PC-9 (cell line): ENCODE measurements at regions not wholly inside any gene's neighbourhood (a gene's known extent, or its start where the extent isn't known, plus 50 kb on each side); places are given as distances from the start of the nearest gene placed in this dataset.

ENCODE experiments used
- BruUV-seq: library from RNA; stranded (reverse); fragments of 400-500 nt; replicated peaks from 2 replicates; lab custom pipeline; 2021; lab: Mats Ljungman, UMichigan
- CTCF ChIA-PET: fragments of 300-600 bp; sonication (Branson Sonifier 250); formaldehyde crosslinking; loops from one replicate; lab custom pipeline; 2022; ENCODE audit warnings: antibody characterized with exemption; lab: Charles Lee
- POLR2A ChIA-PET: fragments of 300-600 bp; sonication (Branson Sonifier 250); formaldehyde crosslinking; loops from one replicate; lab custom pipeline; 2022; ENCODE audit warnings: antibody characterized with exemption; ENCODE audit not compliant: unreplicated experiment; lab: Charles Lee
- DNase-seq, 2 experiments: peaks; one replicate each; pipeline versions ENCODE4 v3.0.0 to v3.0.0-alpha.2; 2015 to 2022; ENCODE audit warnings: mixed read lengths in 1 of 2
- H2AFZ ChIP-seq: fragments of 200-600 bp; sonication (generic); 2 replicates; pipeline ENCODE4 v1.8.1; 2017; ENCODE audit warnings: antibody characterized with exemption
- H3F3A ChIP-seq: fragments of 200-600 bp; sonication (generic); 2 replicates; pipeline ENCODE4 v1.8.1; 2017; ENCODE audit warnings: antibody characterized with exemption, mild to moderate bottlenecking, low read depth; ENCODE audit not compliant: insufficient read depth
- H3K27ac ChIP-seq: fragments of 200-600 bp; sonication (generic); 2 replicates; pipeline ENCODE4 v1.6.1; 2016; ENCODE audit warnings: mixed run types
- H3K27me3 ChIP-seq: fragments of 200-600 bp; sonication (generic); 2 replicates; pipeline ENCODE4 v1.6.1; 2016; ENCODE audit warnings: low read depth, mixed run types; ENCODE audit not compliant: insufficient read depth
- H3K36me3 ChIP-seq: fragments of 200-600 bp; sonication (generic); 2 replicates; pipeline ENCODE4 v1.6.1; 2016; ENCODE audit warnings: low read depth, mixed run types
- H3K4me1 ChIP-seq: fragments of 200-600 bp; sonication (generic); replicated peaks from 2 replicates; pipeline ENCODE4 v1.6.1; 2016; ENCODE audit warnings: mixed run types; ENCODE audit not compliant: insufficient read depth
- H3K4me2 ChIP-seq: fragments of 200-600 bp; sonication (generic); 2 replicates; pipeline ENCODE4 v1.6.1; 2017; ENCODE audit warnings: mixed run types
- H3K4me3 ChIP-seq: fragments of 200-600 bp; sonication (generic); 2 replicates; pipeline ENCODE4 v1.6.1; 2016; ENCODE audit warnings: mixed run types
- H3K79me2 ChIP-seq: fragments of 200-600 bp; sonication (generic); 2 replicates; pipeline ENCODE4 v1.6.1; 2017; ENCODE audit warnings: low read depth, mixed run types
- H3K9me2 ChIP-seq: fragments of 200-600 bp; sonication (generic); 2 replicates; pipeline ENCODE4 v1.8.1; 2017; ENCODE audit warnings: mild to moderate bottlenecking; ENCODE audit not compliant: insufficient read depth
- H3K9me3 ChIP-seq: fragments of 200-600 bp; sonication (generic); 2 replicates; pipeline ENCODE4 v1.8.1; 2016; ENCODE audit warnings: low read depth; ENCODE audit not compliant: insufficient read depth
- H4K20me1 ChIP-seq: fragments of 200-600 bp; sonication (generic); 2 replicates; pipeline ENCODE4 v1.8.1; 2017; ENCODE audit not compliant: insufficient read depth
- CTCF ChIP-seq: fragments of 200-600 bp; sonication (generic); conservative IDR thresholded peaks from 2 replicates; pipeline ENCODE4 v1.6.1; 2017; ENCODE audit warnings: mixed run types, antibody characterized with exemption, mild to moderate bottlenecking, moderate library complexity
- EZH2 ChIP-seq: fragments of 200-600 bp; sonication (generic); IDR thresholded peaks from 2 replicates; pipeline ENCODE4 v1.8.0; 2017; ENCODE audit warnings: antibody characterized with exemption, low read depth
- intact Hi-C: fragments of 100-400 bp; cut with micrococcal nuclease; formaldehyde crosslinking; loops from one replicate; pipeline ENCODE4 v1.10.0; 2022; ENCODE audit not compliant: unreplicated experiment

DNA sequence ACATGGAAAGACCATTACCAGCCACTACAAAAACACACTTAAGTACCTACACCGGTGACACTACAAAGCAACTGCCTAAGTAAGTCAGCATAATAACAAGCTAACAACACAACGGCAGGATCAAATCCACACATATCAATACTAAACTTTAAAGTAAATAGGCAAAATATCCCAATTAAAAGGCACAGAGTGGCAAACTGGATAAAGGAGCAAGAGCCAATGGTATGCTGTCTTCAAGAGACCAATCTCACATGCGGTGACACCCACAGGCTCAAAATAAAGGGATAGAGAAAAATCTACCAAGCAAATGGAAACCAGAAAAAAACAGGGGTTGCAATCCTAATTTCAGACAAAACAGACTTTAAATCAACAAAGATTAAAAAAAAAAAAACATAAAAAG lies 261.5 kb upstream of the TENM4 start:
- Histone ChIP-seq H3F3A (no peaks in the 10 kb centered on the region), H4K20me1 (no peaks in the 10 kb centered on the region), H3K27ac (no peak overlapping the region), H3K4me1 (no peaks in the 10 kb centered on the region), H3K9me3 (0 out of 2 replicates have a peak, but pooled peaks cover 9% of the 10 kb centered on the region), H3K4me3 (no peak overlapping the region), H3K9me2 (no peaks in the 10 kb centered on the region), H3K27me3 (no peaks in the 10 kb centered on the region), H3K36me3 (no peaks in the 10 kb centered on the region), H3K4me2 (no peak overlapping the region), H2AFZ (no peak overlapping the region), H3K79me2 (no peaks in the 10 kb centered on the region)
- BruUV-seq = no TSS peak
- no peak for DNase-seq
- ChIA-PET POLR2A (no interaction called here), CTCF (no interaction called here)
- TF ChIP-seq CTCF (no peak), EZH2 (no peak)
- intact Hi-C loops = no loop called here

DNA sequence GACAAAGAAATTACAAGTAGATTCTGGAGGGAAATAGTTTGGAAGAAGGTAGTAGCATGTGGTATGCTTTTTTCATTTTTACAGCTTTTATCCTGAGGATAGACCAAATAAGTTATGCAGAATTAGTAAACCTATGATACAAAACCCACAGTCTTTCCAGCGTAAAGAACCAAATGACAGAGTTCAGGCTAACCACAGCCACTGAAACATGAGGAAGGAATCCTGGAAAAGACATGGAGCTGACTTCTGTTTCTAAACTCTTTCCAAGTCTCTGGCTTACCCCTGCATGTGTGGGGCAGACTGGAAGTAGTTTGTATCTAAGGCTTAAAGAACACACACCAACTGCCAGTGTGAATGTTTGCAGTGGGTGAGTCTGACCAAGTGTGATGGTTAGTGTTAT lies 258.4 kb upstream of the TENM4 start:
- no peaks in the 10 kb centered on the region for H3K4me1 ChIP-seq
- no TSS peak for BruUV-seq
- no peak overlapping the region for H2AFZ ChIP-seq
- no peaks in the 10 kb centered on the region for H3F3A ChIP-seq
- intact Hi-C loops = no loop called here
- H4K20me1 ChIP-seq = no peaks in the 10 kb centered on the region
- no peaks in the 10 kb centered on the region for H3K36me3 ChIP-seq
- H3K27me3 ChIP-seq = no peaks in the 10 kb centered on the region
- TF ChIP-seq CTCF = no peak
- no peak for TF ChIP-seq EZH2
- POLR2A ChIA-PET = no interaction called here
- 0 out of 2 replicates have a peak, but pooled peaks cover 9% of the 10 kb centered on the region for H3K9me3 ChIP-seq
- CTCF ChIA-PET = no interaction called here
- no peaks in the 10 kb centered on the region for H3K9me2 ChIP-seq
- no peak overlapping the region for H3K27ac ChIP-seq
- H3K4me3 ChIP-seq = no peak overlapping the region
- H3K4me2 ChIP-seq = no peak overlapping the region
- DNase-seq = no peak
- no peaks in the 10 kb centered on the region for H3K79me2 ChIP-seq

DNA sequence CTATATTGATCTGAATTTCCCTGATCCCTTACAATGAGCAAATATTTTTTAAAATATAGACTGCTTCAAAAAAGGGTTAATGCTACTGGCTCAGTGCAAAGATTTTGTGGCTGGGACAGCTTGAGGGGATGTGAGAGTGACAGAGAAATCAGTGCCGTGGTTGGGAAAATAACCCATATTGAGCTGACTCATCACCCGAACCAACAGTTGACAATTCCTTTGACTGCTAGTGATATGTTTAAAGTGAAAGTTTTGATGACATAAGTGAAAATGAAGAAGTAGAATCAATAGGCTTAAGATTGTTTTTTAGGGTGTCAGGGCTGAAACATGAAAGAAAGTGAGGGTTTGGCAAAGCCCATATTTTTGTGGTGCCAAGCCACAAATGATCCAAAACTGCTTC lies 257.1 kb upstream of the TENM4 start:
- 0 out of 2 replicates have a peak, but pooled peaks cover 1% of the 10 kb centered on the region for H3K9me2 ChIP-seq
- no peaks in the 10 kb centered on the region for H4K20me1 ChIP-seq
- no peak overlapping the region for H3K4me3 ChIP-seq
- TF ChIP-seq CTCF (no peak), EZH2 (no peak)
- H3K9me3 ChIP-seq = 0 out of 2 replicates have a peak, but pooled peaks cover 9% of the 10 kb centered on the region
- no peak overlapping the region for H2AFZ ChIP-seq
- intact Hi-C loops = no loop called here
- H3K36me3 ChIP-seq = no peaks in the 10 kb centered on the region
- H3K27ac ChIP-seq = no peak overlapping the region
- no TSS peak for BruUV-seq
- CTCF ChIA-PET = no interaction called here
- H3K4me1 ChIP-seq = no peaks in the 10 kb centered on the region
- H3K4me2 ChIP-seq = no peak overlapping the region
- no peaks in the 10 kb centered on the region for H3K79me2 ChIP-seq
- DNase-seq = no peak
- no peaks in the 10 kb centered on the region for H3K27me3 ChIP-seq
- POLR2A ChIA-PET = no interaction called here
- no peaks in the 10 kb centered on the region for H3F3A ChIP-seq
